NCI-H2081 (cell line): ENCODE measurements at regions not wholly inside any gene's neighbourhood (a gene's known extent, or its start where the extent isn't known, plus 50 kb on each side); places are given as distances from the start of the nearest gene placed in this dataset.

Experiments
- DNase-seq, 2 experiments: peaks; one replicate each; lab custom pipeline; 2025; lab: John Stamatoyannopoulos, UW

GRCh38 chr15:85307687-85308045 is 72.7 kb upstream of the AKAP13 start:
- no peak for DNase-seq

DNA sequence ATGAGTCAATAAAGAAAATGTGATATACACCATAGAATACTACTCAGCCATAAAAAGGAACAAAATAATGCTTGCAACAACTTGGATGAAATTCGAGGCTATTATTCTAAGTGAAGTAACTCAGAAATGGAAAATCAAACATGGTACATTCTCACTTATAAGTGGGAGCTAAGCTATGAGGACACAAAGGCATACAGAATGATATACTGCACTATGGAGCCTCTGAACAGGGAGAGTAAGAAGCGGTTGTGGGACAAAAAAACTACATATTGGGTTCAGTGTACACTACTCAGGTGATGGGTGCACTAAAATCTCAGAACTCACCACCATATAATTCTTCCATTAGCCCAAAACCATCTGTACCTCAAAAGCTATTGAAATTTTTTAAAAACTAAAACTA is 68.8 kb upstream of the AKAP13 start:
- DNase-seq = no peak

- DNase-seq = no peak
These were observed 67.9 kb upstream of the AKAP13 start for GRCh38 chr15:85312486-85312885.

DNA sequence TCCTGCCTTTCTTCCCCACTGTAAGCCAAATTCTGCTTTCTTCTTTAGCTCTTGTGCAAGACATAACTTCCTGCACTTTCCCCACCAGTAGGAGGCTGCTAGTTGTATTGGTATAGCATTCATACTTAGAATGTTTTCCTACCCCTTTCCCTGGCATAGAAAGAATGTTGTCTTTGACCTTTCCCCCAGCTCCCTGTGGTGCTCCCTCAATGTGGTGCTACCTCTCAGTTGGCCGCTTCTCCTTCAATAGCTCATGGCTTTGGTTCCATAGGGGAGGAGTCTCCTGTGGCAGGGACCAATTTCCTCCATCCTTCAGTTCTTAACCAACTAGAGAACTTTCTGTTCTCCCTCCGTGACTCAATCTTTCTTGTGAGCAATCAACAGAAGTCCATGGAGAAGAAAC is 67.5 kb upstream of the AKAP13 start:
- no peak for DNase-seq

- DNase-seq = no peak
These were observed 67.1 kb upstream of the AKAP13 start for GRCh38 chr15:85313339-85313738.

DNA sequence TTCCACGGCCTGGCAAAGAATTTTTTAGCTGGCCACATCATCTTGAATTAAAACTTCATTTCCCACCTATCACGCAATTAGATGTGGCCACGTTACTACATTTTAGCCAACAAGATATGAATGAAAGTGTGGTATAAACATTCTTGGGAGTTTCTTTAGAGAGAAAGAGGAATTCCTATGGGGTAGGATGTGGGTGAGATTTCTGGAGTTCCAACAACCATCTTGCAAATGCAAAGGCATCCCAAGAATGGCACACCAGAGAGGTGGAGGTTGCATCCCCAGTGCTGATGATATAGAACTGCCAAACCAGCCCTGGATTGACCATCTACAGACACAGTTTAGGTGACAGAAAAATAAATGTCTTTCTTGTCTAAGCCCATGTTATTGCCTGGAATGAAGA is 66.3 kb upstream of the AKAP13 start:
- DNase-seq = no peak

DNA sequence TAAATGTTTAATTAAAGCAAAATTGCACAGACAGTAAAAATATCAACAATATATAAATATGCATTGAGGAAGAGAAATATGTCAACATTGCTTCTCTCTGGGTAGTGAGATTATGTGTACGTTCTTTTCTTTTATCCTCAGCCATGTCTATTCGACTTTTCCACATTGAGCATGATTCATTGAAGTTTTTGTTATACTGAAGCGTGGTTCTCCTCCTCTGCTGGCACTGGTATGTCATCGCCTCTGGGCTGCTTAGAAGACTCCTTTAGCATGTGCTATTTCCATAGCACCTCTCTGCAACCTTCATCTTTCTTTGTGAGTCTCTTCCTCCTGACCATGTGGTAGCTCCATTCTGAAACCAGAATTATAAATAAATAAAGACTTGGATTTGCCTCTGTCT is 65.8 kb upstream of the AKAP13 start:
- no peak for DNase-seq

- DNase-seq = no peak
These were observed 64.0 kb upstream of the AKAP13 start for GRCh38 chr15:85316244-85316934.

GRCh38 chr15:85318048-85318731 is 62.2 kb upstream of the AKAP13 start:
- DNase-seq = peak in 1 of 2 experiments; percentile 9

DNA sequence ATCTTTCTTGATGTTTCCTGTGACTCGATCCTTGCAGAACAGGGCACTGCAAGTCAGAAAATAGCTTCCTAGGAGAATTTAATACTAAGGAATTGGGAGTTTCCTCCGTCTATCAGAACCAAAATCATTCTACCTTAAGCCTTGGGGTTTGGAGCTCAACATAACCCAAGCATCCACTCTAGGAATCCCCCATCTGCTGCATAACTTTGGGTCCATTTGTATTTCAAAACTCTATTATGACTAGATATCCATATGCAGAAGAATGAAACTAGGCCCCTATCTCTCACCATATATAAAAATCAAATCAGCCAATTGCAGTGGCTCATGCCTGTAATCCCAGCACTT is 61.7 kb upstream of the AKAP13 start:
- no peak for DNase-seq

- DNase-seq = no peak
These were observed 56.2 kb upstream of the AKAP13 start for GRCh38 chr15:85324202-85324601.

- DNase-seq = no peak
These were observed 54.6 kb upstream of the AKAP13 start for GRCh38 chr15:85325834-85326233.

DNA sequence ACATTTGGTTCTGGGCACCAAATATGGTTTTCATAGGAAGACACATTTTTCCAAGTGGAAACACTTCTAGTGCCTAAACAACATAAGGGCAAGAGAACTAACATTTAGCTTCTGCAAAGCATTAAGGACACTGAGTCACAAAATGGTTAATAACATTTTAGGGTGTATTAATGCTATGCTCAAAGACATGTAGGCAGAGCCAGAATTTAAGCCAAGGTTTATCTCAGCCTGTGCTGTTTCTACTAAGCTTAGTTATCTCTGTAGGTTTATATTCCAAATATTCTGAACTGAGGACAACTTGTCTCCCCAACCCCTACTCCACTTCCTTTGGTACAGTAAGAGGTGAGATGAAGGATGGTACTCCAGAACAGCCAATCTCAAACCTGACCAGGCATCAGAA is 54.1 kb upstream of the AKAP13 start:
- no peak for DNase-seq

GRCh38 chr15:85327820-85328219 is 52.6 kb upstream of the AKAP13 start:
- no peak for DNase-seq

DNA sequence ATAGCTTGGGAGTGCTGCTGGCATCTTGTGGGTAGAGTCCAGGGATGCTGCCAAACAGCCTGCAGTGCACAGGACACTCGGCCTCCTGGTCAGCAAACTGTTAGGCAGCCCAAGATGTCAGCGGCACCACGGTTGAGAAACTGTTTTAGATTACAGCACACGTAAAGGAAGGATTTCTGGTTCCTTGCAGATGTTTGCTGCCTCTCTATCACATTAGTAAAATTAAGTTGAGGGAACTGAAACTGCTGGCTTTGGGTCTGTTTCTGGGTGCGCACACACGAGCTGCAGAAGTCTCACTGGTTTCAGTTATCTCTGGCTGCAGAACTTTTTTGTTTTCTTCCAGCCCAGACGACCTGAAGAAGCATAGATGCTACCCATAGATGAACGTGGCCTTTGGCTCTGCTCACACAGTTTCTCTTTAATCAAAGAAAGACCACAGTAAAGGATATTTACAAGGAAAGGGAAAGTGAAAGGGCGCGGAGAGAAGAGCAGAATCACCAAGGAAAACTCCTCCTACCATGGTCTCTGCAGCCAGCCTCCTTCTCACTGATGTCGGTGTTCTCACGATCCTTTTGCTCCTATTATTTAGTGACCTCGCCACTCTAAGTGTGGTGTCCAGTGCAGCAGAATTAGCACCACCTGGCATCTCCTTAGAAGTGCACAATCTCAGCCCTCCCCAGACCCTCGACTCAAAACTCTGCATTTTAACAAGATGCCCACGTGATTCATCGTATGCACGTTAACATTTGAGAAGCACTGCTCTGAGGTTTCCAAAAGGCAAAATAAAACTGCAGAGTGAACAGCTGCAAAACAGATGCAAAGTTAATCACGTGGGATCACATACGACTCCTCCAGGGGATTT is 50.6 kb upstream of the AKAP13 start:
- DNase-seq = no peak
